NCI-H2029 (cell line): ENCODE measurements at regions not wholly inside any gene's neighbourhood (a gene's known extent, or its start where the extent isn't known, plus 50 kb on each side); places are given as distances from the start of the nearest gene placed in this dataset.
"Not testable (repeated sequence)": the region's sequence is repeated elsewhere in the genome, so short reads cannot be mapped to it uniquely, and the experiment has no call there.

Experiments used
- DNase-seq: peaks from one replicate; lab custom pipeline; 2025; lab: John Stamatoyannopoulos, UW

DNA sequence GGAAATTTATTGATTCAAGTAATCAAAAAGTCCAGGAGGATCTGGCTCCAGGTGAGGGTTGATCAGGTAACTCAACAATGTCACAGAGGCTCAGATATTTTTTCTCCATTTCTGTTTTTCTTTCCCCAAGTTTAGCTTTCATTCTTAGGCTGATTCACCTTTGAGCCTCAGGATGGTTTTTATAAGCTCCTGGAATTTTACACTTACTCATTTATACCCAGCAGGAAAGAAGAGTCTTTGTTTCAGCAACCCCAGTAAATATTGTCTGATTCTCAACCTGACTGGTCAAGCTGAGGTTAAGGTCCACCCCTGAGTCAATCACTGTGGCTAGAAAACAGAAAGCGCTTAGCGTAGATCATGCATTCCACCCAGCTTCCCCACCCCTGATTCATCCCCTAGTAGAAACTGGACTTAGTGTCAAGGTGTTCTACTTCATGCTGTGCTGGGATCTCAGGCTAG is 500.6 kb downstream of the KIF4B start:
- no peak for DNase-seq

DNA sequence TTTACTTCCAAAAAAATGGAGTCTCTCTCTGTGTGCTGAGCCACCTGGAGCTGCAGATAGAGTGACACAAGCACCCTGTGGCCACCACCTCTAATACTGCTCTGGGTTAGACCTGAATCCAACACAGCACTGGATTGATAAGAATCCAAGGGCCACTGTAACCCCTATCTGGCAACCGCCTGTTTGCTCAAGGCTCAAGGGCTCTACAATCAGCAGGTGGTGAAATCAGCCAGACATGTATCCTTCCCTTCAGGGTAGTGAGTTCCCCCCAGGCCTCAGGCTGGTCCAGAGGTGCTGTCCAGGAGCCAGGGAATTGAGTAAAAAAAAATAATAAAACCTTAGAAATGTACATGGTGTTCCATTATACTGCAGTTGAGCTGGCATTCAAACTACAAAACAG is 509.0 kb downstream of the KIF4B start:
- peak; percentile 76 for DNase-seq

DNA sequence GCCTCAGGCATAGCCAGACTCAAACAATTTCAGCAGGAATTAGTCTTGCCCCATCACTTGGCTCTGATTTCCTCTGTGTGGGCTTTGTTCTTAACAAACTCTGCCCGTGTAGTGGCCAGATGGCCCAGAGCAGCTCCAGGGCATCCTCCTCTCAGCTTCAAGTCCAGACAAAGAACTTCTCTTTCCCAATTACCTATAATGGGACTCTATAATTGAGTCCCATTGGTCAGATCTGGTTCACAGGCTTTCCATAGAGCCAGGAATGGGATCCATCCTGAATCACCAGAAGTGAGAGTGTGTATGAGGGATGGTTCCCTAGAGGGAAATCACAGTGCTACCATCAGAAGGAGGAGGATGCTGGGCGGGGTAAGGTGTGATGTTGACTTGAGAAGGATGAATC is 515.8 kb downstream of the KIF4B start:
- DNase-seq, result no peak

DNA sequence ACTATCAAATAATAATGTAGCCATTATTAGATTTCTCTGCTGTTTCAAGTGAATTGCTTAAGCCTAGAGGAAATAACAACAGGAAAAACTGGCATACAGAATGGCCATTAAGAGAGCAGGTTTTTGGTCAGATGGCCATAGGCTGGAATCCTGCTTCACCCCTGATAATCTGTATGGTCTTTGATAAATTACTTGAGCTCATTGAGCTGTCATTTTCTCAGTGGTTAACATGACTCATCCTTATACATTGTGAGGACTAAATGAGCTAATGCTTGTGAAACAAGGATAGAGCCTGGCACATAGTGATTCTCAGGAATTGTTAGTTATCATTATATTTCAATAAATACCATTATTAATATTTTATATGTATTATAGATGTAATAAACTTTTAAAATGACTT is 516.5 kb downstream of the KIF4B start:
- no peak for DNase-seq

DNA sequence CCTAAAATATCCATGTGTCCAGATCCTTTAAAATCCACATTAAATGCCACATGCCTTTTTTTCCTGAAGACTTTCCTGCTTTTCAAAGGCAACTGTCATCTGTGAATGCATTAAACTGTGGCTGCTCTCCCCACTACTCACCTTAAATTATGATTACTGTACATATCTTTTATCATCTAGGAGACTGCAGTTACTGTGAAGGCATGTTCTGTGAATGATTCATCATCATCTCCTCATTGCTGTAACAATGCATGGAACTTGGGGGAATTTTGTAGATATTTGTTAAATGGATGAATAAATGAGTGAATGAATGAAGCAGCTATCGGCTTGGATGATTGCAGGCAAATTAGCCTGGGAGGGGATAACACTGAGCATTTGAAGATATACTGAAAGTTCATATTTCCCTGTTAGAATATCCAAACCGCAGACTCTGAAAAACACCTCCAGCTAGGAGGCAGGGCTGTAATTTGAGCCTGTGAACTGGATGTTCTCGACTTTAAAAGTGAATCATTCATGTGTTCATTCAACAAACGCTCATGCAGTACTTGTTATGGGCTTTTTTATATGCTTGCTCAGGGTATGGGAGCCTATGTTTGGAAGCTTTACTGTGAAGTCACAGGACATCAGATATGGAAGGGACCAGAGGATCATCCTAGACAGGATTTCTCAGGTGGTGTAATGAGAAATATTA is 519.2 kb downstream of the KIF4B start:
- DNase-seq, result no peak

DNA sequence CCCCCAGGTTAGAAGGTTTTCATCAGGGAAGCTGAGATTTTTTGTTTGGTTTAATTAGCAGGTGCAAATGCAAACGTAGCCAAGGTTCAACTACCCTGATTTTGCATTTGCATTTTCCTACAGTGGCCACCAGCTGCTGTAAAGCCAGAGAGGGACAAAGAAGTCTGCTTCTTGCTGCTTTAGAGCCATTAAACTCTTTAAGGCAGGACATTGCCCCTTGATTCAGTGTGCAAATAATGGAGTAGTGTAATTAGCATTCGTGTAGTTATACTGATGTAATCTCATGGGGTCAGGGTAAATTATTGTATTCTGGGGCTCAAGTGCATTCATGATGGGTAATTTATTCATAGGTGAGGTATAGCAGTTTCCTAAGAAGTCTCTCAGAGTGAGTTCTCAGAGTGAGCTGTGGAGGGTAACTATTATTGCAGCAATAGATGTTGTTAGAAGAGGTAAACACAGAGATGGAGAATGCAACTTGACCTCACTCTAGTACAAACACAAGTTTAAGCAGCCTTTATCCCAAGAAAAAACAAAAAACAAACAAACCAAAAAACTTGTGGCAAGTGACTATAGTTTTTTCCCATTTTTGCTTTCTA is 526.5 kb downstream of the KIF4B start:
- peak; percentile 4 for DNase-seq

DNA sequence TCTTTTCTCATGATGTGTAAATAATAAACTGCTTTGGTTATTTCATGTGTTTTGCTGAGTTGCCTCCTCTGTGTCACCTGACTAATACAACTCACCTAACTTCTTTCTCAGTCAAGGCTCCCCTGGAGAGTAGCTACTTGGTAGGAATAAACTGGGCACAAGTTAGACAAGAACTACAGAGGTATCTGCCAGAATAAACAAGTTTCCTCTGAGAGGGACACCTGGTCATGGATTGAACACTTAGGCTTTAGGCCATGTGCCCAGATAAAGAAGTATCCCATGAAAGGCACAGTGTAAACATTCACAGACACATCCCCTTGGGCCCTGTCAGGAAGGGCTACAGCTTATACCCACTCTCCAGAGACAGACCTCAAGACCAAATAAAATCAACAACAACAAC is 532.5 kb downstream of the KIF4B start:
- DNase-seq, result peak; percentile 77

DNA sequence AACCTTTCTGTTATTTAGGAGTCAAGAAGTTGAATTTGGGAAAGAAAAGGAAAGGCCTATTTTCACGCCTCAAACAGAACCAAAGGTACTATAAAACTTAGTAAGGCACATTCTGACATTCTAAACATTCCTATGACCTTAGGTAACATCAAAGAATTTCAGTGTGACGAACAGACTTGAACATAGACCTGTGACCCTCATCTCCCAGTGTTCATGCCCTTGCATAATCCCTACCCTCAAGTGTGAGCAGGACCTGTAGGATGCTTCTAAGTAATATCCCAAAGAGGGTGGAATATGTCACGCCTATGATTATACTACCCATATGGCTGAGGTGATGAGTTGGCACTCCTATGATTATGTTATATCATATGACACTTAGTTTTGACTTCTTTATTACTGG is 540.9 kb downstream of the KIF4B start:
- no peak for DNase-seq

DNA sequence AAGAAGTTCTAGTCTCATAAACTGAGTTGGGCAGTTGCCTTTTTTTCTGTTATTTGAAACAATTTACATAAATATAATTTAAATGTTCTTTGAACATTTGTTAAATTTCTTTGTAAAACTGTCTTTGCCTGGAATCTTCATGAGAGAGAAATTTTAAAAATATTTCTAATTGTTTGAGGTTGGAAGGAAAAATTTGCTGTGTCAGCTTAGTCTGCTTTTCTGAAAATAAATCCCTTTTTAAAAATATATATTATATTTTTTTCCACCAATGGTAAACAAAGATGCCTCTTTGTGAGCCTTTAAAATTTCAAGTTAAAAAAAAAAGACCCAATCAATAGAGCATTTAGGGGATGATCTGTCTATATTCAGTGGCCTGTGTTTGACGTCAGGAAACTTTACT is 542.7 kb downstream of the KIF4B start:
- DNase-seq, result no peak

DNA sequence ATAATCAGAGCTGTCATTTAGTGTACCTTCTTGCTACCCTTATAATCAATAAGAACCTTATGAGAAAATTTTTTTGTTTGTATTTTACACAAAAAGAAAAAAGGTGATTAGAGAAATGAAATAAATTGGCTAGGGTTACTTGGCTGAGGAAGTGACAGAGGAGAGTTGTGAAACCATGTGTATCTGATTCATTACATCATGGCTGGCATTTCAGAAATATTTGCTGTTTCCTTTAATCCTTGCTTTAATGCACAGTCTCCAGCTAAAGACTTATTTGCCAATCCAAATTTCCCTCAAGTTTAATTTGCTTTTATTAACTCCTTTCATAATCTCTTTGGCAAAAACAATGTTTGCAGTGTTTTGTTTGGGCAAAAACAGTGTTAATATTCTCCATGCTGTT is 543.1 kb downstream of the KIF4B start:
- no peak for DNase-seq

DNA sequence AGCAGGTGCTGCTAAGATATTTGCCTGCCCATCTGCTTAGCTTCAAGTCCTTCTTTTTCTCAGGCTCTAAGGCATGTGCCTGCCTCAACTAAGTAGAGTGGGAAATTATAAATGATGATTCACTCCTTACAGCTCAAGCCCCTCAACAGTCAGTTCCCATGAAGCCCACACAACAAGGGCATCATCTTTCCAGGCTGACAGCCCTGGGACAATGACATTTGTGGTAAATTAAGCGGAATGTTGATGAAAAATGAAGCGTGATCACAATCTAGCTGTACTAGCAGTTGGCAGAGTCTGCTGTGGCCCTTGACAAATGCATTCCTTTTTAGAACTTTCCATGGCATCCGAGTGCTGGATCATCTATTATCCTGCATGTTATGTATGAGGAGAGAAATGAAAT is 548.6 kb downstream of the KIF4B start:
- DNase-seq, result no peak

DNA sequence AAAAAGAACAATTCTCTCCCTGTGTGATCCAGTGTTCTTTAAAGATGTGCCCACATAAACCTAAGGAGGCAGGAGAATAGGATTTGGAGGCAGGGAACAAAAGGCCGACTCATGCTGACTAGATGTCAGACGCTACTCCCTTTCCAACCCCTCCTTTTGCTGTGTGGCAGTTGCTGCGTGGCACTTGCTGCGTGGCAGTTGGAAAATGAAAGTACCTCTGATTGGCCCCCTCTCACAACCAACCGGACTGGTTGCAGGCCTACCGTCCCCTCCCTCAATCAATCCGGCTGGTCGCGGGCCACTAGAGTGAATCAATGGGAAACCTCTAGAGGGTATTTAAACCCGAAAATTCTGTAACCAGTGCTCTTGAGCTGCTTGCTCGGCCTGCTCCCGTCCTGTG is 551.0 kb downstream of the KIF4B start:
- peak; percentile 78 for DNase-seq

DNA sequence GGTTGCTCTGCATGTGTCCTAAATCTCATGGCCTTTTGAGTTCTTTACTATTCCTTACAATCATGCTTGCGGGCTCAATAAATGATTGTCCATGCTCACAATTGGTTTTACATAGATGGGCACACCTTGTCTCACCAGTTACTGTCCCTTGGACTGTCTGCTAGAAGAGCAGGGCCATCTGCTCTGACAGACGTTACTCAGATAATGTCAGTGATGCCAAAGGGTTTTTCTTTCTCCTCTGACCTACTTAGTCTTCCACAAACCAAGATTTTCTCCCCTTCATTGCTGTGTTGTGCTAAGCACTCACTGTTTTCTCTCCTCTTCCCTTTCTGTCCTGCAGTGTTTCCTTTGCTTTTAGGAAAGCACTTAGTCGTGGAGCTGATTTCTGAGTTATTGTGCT is 562.3 kb downstream of the KIF4B start:
- DNase-seq, result no peak

DNA sequence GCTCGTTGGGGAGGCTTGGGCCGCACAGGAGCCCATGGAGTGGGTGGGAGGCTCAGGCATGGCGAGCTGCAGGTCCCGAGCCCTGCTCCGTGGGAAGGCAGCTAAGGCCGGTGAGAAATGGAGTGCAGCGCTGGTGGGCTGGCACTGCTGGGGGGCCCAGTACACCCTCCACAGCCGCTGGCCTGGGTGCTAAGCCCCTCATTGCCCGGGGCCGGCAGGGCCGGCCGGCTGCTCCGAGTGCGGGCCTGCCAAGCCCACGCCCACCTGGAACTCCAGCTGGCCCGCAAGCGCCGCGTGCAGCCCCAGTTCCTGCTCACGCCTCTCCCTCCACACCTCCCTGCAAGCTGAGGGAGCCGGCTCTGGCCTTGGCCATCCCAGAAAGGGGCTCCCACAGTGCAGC is 573.3 kb downstream of the KIF4B start:
- not testable (repeated sequence) for DNase-seq

DNA sequence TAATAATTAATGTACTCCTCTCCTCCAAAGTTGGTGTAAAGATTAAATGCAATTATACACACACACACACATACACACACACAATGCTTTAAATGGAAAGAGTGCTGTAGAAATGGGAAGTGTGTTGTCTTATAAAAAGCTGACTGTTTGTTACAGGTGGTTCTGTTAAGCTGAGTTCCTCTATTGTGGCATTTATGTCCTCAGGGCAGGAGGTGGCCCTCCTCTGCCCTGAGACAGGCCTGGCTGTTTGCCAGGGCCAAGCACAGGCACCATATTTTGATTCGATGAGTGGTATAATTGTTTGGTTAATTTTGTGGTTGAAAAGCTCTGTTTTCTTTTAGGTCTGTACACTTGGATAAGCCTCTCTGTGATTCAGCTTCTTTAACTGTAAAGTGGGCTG is 573.9 kb downstream of the KIF4B start:
- peak; percentile 58 for DNase-seq

DNA sequence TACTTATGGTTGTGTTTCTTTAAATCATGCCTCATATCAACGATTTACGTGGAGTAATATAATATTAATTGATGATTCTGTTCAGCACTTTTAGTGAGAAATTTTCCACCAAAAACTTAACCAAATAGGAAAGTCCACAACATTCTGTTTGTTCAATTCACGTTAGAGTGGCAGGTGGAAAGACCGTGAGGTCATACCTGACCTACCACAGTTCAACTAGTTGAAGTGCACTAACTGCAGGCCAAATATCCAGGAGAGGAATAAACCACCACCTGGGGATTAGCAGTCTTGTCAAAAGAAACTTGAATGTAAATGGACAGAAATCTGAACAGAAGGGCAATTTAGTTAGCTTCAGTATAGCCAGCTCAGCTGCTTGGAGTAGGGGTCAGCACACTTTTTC is 577.7 kb downstream of the KIF4B start:
- no peak for DNase-seq

DNA sequence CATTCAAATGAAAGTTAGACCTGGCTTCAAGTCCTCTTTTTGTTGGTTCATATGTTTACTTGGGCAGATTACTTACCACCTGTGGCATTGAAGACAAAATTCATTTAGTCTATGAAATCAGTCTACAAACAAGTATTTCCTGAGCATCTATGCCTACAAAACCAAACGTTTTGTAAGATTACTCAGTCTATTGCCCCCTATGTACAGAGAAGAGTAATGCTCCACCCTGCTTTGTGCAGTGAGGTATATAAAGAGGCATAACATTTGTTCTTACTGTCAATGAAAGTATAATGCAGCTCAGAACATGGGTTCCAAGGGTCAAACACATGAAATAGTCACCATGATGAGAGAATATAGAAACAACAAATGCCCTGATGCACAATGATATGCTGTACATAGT is 580.7 kb downstream of the KIF4B start:
- no peak for DNase-seq

DNA sequence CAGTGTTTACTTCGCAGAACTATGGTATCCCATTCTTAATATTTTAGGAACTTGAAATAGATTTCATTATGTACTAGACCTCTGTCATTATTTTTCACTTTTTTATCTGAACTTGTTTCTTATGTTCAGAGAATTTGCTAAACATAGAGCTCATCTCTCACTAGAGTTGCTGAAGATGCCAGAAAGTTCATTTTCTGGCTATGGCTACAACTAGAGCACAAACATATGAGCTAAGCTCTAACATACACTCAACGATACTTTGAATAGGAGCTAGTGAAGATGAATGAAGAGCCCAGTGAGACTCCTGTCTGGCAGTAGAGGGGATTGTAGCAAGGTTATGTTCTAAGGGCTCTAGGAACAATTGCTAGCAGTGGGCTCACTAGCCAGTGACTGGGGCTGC is 582.2 kb downstream of the KIF4B start:
- DNase-seq, result no peak

DNA sequence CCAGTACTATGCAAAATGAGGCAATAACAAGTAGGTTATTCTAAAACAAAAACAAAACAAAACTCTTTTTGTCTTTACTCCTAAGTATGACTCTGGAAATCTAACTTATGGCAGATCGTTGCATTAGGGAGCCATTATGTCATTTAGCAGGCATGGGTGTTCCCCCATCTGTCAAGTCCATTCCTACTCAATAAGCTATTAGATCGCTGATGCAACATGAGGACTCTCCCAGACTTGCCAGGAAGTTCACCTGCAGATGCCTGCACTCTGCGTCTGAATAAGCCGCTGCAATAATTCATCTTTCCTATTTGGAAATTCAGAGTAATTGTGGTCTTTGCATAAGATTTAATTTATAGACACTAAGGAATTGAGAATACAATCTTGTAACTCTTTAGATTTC is 585.0 kb downstream of the KIF4B start:
- DNase-seq, result no peak

DNA sequence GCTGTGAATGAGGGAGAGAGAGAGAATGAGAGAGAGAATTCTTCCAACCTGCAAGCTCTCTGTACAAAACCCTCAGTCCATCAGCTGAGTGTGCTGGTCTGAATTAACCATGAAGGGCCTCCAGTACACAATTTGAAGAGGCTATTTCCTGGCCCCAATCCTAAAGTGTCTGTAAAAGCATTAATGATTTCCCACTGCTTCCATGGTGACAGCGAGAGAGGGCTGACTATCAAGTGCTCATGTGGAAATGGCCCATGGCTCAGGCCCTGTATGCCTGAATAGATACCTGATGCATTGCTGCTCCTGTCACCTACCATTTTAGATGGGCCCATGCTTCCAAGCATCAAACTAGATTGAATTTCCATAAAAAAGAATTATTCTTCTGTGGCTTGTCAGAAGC is 592.4 kb downstream of the KIF4B start:
- DNase-seq, result peak; percentile 89

DNA sequence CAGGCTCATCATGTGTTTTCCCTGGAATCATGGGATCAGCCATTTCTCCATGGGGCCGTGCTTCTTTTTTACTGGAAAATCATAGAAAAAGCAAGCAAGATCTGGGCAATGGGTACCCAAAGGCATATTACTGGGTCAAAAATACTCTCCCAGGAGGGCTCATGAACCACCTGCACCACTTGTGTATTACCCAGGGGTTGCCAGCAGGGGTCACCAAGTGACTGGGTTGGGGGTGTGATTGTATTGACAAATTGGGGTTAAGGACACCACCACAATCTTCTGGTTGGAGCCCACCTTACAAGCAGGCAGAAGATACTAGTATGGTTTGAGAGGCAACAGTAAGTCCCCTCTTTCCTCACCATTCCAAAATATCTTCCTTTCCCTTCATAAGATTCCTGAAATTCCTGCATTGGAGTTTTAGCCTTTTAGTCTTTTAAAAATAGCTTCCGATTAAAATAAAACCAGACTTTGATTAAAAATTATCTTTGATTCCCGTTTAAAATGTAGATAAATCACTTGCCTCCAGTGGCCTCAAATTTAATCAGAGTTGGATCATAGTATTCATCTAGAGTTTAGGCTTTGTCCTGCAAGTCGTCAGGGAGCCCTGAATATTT is 603.3 kb downstream of the KIF4B start:
- no peak for DNase-seq

DNA sequence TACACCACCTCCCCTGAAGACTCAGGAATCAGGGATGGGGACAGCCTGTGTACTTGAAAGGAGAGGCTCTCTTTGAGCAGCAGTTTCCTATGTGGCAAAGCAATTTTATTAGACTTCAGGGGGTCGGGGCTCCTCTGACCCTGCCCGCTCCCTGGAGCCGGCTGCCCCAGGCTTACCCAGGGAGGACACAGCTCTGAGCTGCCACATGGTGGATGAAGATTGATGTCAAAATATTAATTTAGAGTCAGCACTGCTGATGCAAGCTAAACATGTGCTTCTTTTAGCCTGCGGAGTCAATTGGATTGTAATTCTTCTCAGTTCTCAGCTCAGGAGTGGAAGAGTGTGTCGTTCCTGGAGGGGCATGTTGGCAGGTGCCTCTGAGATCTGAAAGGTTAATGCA is 606.1 kb downstream of the KIF4B start:
- DNase-seq, result no peak

DNA sequence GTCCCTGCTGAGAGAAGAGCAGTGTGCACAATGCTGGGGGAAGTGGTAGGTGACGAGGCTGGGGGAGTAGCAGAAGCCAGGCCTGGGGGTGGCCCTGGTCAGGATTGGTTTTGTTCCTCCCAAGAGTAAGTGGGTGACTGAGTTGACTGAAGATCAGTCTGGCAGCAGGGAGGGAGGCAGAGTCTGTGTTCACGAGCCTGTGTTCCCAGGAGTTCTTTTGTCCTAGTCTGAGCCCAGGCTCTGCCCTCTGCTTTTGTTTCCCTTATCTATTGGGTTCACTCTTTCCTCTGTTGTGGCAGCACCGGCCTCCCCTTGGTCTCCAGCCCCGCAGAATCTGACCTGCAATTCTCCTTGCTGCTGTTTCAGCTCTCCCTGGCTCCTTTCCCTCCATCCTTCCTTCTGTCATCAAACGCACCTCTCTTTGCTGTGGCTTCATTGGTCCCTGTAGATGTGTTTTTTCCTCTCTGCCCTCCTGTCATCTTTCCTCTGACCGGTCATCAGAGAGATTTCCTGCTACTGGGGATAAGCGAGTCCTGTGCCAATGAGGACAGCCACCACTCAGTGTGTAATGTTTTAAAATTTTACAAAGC is 607.4 kb downstream of the KIF4B start:
- DNase-seq, result no peak
